HG02885 (cell line): ENCODE measurements at regions not wholly inside any gene's neighbourhood (a gene's known extent, or its start where the extent isn't known, plus 50 kb on each side); places are given as distances from the start of the nearest gene placed in this dataset.

Experiments
- ATAC-seq: cut with Tn5 transposase; IDR thresholded peaks from one replicate; pipeline ENCODE4 v1.9.1; 2021; ENCODE audit warnings: mild to moderate bottlenecking; ENCODE audit not compliant: unreplicated experiment, poor library complexity

DNA sequence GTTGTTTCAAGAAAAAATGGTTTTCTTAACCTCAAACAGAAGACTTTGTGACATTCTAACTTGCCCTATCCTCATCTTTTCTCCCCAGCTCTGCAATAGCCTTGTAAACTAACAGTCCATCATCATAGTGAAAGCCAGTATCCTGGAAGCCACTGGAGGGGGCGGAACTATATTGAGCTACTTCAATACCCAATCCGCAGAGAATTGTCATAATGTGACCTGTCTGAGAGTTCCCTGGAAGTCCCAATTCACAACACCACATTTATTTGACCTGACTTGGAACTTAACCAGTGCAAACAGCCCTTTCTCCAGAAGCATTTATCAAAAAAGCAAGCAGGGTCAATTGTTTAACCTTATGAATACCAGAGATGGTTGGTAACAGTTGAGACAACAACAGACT, 747.6 kb upstream of the GRM7 start:
- no peak for ATAC-seq

DNA sequence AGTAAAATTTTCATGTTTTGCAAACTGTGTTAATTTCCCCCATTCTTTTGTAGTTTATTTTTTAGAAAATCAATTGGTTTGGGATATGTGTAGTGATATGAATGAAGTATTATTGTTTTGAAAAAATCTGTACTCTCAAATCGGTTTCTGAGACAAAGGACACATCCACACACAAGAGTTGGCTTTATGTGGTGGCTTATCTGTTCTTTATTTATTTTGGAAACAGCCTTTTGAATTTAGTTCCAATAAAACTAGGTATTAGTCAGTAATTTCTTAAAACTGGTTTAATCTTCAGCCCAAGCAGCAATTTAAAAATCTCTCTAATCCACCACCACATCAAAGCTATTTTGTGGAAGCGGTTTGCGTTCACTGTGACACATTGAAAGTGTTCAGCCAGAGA, 741.5 kb upstream of the GRM7 start:
- no peak for ATAC-seq

DNA sequence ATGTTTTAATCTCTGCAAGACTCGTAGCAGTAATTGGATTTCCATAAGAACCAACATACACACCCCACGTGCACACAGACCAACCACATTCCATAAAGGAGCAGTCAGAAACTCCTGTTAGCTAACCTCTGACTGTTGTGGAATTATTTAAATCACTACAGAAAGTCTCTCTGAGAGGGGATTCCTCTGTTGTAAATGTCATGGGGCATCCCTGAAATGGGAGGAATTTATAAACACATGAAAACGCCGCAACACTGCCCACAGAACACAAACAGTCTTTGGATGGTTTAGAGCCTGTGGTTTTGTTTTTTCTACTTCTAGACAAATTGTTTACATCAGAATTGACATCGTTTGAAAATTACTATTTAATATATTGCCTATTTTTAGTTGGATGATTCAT, 740.1 kb upstream of the GRM7 start:
- ATAC-seq, result no peak

DNA sequence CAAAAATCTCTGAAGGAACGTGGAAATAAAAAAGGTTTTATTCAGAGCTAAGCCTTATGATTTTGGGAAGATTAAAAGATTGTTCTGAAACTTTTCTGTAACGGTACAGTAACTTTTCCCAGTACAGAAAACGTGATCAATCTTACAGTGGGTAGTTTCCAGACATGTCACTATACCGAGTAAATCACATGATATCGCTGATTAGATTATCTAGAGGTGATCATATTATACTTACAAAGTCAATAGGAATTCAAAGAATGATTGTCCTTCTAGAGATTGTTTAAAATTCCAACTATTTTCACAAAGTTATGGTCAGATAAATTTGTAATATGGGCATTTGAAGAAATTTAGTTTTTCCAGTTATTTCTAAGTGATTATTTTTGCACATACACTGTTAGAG, 736.0 kb upstream of the GRM7 start:
- no peak for ATAC-seq

DNA sequence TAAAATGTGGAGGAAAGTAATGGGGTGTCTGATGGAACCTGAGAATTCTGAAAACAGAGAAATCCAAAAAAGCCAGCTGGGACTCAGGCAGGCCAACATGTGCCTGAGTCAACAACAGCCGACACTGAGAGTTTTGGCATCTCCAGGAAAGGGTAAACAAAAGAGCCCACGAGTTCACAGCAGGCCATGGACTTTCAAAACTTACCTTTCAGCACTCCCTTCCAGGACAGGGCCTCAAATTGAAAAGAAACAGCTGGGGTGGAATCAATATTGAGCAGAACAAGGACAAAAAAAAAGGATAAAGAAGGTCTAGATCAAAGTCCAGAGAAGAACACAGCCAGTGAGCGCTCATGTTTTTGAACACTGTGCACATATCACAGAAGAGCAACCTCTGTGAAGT, 735.4 kb upstream of the GRM7 start:
- ATAC-seq, result no peak

DNA sequence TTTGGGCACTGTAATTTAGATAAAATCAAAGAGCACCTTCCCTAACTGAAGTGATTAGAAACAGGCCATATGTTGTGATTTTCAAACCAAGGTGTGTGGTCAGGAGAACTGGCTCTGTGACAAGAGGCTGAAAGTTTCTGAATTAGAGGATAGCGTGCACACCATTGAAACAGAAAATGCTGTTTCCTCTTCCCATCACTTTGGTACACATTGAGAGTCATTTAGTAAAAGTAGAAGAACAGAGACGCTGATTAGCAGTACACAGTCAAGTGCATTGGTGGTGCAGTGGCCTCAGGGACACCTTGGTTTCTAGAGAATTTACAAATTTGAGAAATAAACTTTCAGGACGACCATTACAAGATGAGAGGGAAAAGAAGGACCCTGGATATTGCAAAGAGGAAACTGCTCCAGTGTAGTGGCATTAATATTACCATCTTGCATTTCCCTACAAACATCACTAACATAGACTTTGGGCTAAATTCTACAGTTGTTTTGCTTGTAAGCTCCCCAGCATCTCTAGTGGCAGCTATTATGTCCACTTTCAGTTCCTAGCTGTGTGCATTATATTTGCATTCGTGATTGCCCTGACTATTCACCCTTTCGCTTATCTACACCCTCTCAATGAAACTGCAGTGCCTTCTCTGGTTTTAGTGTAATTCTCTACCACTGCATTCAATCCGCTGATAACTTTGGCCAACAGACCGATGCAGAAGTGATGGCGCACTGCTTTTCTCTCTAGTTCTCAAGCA, 728.1 kb upstream of the GRM7 start:
- no peak for ATAC-seq

DNA sequence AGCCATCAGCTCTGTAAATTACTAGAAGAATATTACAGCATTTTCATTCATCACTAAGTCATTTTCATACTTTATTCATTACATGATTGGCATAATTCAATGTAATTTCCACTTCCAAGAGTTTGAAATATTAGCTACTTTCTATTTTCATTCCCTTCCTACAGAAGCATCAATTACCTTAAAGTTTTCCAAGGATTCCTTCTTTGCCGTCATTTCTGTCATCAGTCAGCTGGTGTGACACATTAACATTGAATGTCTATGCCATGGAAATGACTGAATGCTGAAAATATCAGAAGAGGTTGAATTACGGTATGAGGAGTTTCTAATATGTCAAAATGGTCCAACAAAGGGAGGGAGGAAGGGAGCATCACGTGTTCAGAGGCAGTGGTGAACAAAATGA, 718.2 kb upstream of the GRM7 start:
- ATAC-seq, result no peak

DNA sequence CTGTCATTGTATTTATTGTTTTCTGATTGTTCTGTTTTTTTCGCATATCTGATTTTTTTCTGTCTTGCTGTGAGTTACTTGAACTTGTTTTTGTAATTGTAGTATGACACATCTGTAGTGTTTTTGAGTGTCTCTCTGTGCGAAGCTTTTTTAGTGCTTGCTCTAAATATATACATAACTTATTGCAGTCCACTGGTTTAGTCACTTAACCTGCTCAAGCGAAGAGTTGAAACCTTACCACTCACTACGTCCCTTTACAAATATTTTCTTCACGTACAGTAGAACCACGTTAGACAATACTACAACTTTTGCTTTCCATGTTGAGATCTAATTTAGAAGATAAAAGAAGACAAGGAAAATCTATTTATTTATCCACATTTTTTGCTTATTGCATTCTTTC, 713.0 kb upstream of the GRM7 start:
- ATAC-seq, result no peak

DNA sequence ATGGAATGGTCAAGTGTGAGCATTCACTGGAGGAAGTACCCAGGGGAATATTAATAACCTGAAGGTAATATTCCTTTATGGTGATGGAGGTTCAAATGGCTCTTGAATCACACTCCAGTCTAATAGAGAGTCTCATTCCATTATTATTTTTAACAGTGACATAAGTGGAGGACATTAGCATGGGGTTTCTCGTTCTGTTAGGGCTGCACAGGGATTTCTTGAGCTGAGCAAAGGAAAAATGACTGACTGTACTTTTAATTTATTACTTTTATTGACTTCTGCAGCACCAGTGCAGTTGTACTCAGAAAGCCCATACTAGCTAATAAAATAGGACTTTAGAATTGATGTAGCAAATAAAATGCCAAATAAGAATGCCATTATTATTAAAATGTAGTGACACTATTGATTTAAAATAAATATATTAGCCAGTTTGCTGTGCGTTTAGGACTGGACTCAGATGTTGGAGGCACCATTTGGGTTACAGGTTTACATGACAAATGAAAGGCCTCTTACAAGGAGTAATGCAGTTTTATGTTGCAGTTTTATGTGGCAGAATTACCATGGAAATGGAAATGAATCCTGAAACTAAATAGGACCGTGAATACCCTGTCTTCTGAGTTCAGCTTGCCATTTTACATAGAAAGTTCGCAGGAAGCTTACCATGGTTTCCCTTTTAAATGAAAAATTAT, 705.1 kb upstream of the GRM7 start:
- ATAC-seq, result no peak

DNA sequence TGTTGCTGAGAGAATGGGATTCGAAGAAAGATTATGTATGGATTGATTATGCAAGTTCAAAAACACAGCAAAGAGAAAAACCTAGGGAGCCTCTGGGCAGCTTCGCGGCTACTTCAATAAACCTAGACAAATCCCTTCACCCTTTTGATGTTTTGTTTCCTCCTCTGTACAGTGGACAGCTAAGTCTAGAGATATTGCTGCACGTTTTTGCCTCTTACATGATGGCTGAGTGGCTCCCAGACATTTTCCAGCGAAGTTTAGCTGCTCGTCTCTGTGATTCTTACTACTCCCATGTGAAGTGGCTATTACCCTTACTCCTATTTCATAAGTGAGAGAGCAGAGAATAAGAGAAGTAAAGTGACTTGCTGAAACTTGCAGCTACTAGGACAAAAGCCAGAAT, 695.0 kb upstream of the GRM7 start:
- ATAC-seq, result no peak

DNA sequence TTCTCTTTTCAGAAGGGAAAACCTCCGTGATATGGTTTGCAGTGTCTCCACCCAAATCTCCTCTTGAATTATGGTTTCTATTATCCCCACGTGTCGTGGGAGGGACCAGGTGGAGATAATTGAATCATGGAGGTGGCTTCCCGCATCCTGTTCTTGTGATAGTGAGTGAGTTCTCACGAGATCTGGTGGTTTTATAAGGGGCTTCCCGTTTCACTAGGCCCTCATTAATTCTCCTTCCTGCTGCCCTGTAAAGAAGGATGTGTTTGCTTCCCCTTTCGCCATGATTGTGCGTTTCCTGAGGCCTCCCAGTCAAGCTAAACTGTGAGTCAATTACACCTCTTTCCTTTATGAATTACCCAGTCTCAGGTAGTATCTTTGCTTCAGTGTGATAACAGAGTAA, 692.7 kb upstream of the GRM7 start:
- no peak for ATAC-seq

DNA sequence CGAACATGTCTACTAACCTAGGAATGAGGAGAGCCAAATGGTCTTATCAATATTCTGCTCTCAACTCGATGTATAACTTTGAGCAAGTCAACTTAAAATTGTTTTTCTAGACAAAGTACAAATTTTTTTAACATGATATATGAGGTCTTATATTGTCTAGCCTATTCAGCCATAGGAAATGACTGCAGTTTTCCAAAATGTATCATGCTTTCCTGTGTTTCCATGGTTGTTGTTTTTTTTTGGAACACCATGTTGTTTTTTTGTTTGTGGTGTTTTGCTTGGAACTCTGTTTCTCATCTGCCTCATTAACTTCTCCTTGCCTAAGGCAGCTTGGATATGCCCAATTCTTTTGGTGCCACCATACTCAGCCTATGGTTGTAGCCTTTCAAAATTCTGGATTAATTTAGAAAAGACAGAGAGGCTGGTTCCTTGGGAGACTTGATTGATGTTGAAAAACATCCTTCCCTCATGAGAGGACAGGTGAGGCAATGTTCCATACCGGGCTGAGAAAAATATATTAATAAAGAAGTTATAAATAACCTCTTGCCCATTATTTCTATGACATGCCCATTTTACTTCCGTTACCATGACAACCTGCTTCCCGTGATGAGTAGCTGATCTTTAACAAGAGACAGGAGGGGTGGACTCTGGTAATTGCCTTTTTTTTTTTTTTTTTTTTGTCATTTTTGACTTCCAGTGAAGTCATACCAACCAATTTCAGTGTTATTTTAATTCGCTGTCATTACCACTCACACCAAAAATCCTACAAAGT, 687.9 kb upstream of the GRM7 start:
- no peak for ATAC-seq

DNA sequence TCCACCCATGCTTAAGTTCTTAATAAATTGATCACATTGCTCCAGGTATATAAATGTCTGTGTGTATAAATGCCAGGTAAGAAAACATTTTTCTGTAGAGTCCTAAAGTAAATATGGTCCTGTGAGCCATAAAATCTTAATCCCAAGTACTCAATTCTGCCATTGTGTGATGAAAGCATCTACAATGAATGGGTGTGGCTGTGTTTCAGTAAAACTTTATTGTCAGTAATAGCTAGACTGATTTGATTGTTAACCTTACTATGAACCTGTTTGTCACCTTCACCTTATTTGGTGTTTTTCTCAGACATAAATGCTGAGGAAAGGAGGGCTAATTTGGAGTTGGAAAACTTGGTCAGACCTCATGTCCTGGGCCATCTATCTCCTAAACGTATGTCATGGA, 683.5 kb upstream of the GRM7 start:
- ATAC-seq, result no peak

DNA sequence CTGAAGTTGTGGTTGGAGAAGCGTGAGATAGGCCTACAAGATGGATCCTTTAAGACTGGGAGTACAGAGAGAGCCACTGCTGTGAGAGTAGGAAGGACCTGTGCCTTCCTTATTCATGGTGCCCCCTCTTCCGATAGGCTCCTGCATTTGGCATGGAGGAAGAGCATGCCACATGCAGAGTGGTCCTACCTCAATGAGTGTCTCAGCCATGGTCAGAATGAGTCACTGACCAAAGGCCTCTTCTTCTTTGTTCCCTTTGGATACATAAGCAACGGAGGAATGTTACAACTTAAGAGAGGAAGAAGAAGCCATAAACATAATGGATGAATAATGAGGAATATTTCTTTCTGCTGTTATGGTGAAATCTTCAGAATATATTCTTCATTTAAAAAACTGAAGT, 681.2 kb upstream of the GRM7 start:
- ATAC-seq, result no peak

DNA sequence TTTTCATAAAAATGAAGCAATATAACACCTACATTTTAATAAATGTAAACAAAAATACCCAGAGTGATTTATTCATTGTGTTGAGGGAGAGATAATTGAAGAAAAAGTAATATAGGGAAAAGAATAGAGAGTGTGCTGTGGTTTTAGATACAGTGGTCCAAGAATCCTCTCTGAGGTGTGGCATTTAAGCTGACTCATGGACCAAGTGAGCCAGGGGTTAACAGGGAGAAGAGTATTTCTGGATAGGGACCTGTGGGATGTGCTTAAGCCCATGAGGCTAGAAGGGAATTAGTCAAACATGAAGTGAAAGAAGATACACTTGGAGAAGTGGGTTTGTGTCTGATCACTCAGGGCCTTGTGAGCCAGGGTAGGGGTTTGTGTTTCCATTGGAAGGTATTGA, 680.7 kb upstream of the GRM7 start:
- ATAC-seq, result no peak

DNA sequence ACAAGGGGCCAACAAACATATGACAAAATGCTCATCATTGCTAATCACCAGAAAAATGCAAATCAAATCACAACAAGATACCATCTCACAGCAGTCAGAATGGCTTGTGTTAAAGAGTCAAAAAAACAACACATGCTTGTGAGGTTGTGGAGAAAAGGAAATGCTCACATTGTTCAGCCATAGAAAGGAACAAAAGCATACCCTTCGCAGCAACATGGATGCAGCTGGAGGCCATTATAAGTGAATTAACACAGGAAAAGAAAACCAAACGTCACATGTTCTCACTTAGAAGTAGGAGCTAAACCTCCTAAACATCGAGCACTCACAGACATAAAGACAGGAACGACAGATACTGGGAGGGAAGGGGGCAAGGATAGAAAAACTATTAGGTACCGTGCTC, 678.4 kb upstream of the GRM7 start:
- ATAC-seq, result no peak

DNA sequence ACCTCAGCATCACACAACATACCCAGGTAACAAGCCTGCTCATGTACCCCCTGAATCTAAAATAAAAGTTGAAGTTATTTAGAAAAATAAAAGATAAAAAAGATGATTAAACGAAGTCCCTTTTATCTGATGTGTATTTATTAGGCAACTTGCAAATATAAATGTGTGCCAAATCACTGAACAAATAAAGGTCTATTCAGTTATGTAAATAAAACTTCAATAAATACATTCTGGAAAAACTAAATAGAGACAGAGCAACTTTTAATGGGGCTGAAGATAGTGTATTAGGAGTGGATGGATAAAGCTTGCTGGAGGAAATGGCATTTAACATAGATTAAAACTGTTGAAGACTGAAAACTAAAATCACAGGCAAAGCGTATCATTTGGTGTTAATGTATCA, 678.0 kb upstream of the GRM7 start:
- ATAC-seq, result no peak

DNA sequence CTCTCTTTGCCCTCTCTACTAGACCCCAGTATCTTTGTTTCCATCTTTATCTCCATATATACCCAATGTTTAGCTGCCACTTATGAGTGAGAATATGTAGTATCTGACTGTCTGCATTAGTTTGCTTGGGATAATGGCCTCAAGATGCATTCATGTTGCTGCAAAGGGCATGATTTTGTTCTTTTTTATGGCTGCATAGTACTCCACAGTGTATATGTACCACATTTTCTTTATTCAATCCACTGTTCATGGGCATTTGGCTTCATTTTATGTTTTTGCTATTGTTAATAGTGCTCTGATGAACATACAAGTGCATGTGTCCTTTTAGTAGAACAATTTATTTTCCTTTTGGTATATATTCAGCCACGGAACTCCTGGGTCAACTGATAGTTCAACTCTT, 671.5 kb upstream of the GRM7 start:
- ATAC-seq, result no peak

DNA sequence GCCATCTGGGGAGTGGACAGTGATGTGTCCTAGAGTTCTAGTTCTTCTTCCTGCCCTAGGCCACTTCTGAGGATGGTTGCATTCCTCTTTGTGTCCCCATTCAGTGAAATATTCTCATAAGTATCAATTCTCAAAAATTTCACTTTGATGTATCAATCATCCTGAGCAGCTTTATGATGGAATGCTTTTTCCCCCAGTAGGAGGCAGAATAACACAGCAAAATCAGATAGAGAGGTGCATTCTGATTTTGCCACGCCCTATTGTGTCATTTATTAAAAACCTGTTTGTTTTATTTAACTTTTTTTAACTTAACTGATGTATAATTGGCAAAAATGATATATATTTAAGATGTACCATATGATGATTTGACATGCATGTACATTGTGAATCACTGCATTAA, 656.0 kb upstream of the GRM7 start:
- no peak for ATAC-seq

DNA sequence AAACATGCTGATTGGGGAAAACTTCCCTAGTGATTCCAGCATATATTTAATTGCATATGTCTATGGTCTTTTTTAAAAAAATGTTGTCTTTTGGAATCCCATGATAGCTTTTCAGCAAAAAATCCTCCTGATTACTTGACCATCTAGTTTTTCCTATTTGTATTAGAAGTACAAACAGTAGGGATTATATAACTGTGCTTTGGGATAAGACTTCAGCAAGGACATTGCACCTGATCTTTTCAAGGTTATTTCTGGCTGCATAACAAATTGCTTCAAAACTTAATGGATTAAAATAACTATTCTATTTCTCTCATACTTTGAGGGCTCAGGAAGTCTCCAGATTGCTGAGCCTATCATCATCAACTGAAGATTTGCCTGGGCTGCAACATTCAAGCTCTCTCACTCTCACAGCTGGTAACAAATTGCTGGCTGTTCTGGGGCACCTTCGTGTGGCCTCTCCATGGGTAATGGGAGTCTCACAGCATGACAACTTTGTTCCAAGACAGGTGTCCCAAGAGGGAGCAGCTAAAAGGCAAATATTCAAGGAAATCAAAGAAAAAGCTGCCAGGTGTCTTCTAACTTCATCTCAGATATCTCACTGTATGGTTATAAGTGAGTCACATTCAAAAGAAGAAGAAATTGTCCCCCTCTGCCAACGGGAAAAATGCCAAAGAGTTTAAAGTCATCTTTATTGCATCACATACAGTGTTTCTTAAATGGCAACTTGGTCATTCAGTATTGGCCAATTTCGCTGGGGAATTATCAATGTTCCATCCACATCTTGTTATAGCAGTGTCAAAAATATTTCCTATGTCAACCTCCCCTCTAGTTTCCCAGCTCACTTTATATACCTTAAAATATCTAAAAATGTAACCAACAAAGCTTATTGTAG, 644.5 kb upstream of the GRM7 start:
- ATAC-seq, result no peak

DNA sequence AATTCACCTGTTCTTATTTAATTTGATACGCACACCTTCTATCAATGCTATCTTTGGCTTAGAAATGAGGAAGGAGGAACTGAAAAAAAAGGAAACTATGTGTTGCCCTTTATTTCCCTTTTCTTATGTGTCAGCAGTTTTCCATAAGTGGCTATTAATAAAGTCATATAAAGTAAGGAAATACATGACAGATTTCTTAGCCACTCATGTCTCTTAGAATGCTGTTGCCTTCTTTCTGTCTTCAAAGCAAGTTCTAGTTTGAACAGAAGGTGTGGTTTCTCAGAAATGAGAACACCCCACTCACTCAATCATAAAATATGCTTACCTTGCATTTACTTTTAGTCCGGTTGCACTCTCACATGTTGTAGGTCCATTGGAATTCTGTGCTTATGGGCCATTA, 640.5 kb upstream of the GRM7 start:
- ATAC-seq, result no peak
